ENCODE measurements at regions not wholly inside any gene's neighbourhood (a gene's known extent, or its start where the extent isn't known, plus 50 kb on each side); places are given as distances from the start of the nearest gene placed in this dataset.

DNA sequence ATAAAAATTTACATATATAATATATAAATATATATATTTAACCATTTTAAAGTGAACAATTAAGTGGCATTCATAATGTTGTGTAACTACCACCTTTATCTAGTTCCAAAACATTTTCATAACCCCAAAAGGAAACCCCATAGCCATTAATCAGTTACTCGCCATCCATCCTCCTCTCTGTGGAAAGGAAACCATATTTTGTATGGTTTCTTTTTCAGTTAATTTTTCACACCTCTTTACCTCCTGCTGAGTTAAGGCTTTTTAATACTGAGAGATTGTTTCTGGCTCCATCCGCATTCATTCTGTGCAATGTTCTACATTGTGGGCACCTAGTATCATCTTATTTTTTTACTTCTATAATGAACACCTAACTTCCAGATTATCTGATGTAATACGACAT, 512.1 kb downstream of the LMO4 start:
- WGBS, 2 experiments (ENCODE audit: insufficient coverage in 2 of 2), result no CpG with 5 or more reads among the region's 3 CpGs
- H3K4me3 ChIP-seq (ENCODE audit: extremely low read depth, insufficient read depth, low read length, poor library complexity, severe bottlenecking), result no peak overlapping the region

DNA sequence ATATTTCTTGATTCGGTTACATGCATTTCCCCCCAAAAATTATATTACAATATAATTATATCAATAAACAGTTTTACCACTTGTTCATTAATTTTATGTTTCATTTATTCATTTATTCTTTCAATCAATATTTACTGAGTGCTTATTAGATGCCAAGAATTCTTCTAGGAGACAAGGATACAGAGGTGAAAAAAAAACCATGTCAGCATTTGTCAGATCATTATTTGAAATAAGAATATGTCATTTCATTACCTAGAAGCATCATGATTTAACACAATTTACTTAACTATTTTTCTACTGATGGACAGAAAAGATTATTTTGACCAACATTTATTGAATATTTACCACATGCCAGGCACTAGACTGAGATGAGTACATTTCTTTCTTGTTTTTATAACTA, 512.7 kb downstream of the LMO4 start:
- H3K9me3 ChIP-seq (ENCODE audit: control insufficient read depth, low read length), result no peaks in the 10 kb centered on the region
- no peaks in the 10 kb centered on the region for H3K4me1 ChIP-seq (ENCODE audit: control insufficient read depth, insufficient read depth, low read length, poor library complexity, severe bottlenecking)
- no peaks in the 10 kb centered on the region for H3K36me3 ChIP-seq (ENCODE audit: control insufficient read depth, insufficient read depth, low read length)
- H3K4me3 ChIP-seq (ENCODE audit: extremely low read depth, insufficient read depth, low read length, poor library complexity, severe bottlenecking), result no peak overlapping the region
- no CpG with 5 or more reads among the region's 1 CpG for WGBS, 2 experiments (ENCODE audit: insufficient coverage in 2 of 2)
- no peak overlapping the region for H3K27ac ChIP-seq (ENCODE audit: low read depth, low read length, severe bottlenecking)

More for the DNA sequence above, 512.1 kb downstream of the LMO4 start:
- Histone ChIP-seq H3K27ac (ENCODE audit: low read depth, low read length, severe bottlenecking) (no peak overlapping the region), H3K4me1 (ENCODE audit: control insufficient read depth, insufficient read depth, low read length, poor library complexity, severe bottlenecking) (no peaks in the 10 kb centered on the region), H3K9me3 (ENCODE audit: control insufficient read depth, low read length) (no peaks in the 10 kb centered on the region), H3K36me3 (ENCODE audit: control insufficient read depth, insufficient read depth, low read length) (no peaks in the 10 kb centered on the region)

DNA sequence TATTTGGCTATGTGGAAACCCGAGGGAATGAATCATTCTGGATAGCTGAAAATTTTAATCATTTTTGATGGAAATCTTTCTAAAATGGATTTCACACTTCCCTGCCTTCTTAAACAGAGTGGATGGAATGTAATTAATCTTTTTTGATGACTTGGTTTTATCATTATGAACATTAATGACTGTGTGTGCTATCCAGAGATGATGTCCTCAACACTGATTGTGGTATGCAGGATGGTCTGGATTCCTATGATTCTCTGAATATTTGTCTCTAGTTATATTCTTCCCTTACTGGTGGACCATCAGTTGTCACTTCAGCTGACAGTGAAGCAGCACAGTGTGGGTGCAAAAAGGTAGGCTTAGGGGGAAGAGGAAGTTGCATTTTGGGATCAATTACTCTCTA, 513.5 kb downstream of the LMO4 start:
- Histone ChIP-seq H3K9me3 (ENCODE audit: control insufficient read depth, low read length) (no peaks in the 10 kb centered on the region), H3K4me1 (ENCODE audit: control insufficient read depth, insufficient read depth, low read length, poor library complexity, severe bottlenecking) (no peaks in the 10 kb centered on the region), H3K4me3 (ENCODE audit: extremely low read depth, insufficient read depth, low read length, poor library complexity, severe bottlenecking) (no peak overlapping the region), H3K36me3 (ENCODE audit: control insufficient read depth, insufficient read depth, low read length) (no peaks in the 10 kb centered on the region), H3K27ac (ENCODE audit: low read depth, low read length, severe bottlenecking) (no peak overlapping the region)
- WGBS, 2 experiments (ENCODE audit: insufficient coverage in 2 of 2), result no CpG with 5 or more reads among the region's 1 CpG

DNA sequence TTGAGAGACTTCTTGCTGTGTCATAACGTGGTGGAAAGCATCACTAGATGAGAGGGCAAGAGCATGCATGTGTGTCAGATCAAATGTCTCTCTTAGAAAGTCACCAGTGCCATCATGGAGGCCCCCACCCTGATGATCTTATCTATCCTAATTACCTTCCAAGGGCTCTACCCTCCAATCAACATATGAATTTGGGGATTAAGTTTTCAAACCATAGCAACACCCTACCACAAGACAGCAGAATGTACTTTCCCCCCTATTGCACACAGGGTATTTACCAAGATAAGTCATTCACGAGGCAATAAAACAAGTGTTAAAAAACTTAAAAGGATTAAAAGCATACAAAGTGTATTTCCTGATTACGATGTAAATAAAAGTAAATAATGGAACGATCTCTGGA, 515.6 kb downstream of the LMO4 start:
- no peaks in the 10 kb centered on the region for H3K9me3 ChIP-seq (ENCODE audit: control insufficient read depth, low read length)
- no peaks in the 10 kb centered on the region for H3K4me1 ChIP-seq (ENCODE audit: control insufficient read depth, insufficient read depth, low read length, poor library complexity, severe bottlenecking)
- no peak overlapping the region for H3K4me3 ChIP-seq (ENCODE audit: extremely low read depth, insufficient read depth, low read length, poor library complexity, severe bottlenecking)
- no peak overlapping the region for H3K27ac ChIP-seq (ENCODE audit: low read depth, low read length, severe bottlenecking)
- no peaks in the 10 kb centered on the region for H3K36me3 ChIP-seq (ENCODE audit: control insufficient read depth, insufficient read depth, low read length)
- 57 to 71% methylated on average over 1 of the region's 4 CpGs for WGBS, 2 experiments (ENCODE audit: insufficient coverage in 2 of 2)

DNA sequence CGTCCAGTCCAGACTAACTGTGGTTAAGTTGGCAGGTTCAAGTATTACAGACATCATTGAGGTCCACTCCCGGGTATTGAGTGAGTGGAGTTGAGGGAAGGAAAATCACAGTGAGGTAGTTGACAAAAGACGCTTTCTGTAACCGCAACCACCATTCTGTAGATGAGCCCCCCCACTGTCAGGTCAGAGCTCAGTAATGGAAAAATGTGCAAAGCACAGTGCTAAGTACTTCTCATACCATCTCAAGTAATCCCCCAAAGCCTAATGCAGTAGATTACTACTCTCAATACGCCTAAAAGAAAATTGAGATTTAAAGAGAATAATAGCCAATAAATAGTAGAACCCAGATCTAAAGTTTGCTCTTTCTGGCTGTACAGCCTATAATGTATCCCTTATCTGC, 522.8 kb downstream of the LMO4 start:
- 94% methylated on average over 2 to 4 of the region's 5 CpGs for WGBS, 2 experiments (ENCODE audit: insufficient coverage in 2 of 2)
- Histone ChIP-seq H3K9me3 (ENCODE audit: control insufficient read depth, low read length) (no peaks in the 10 kb centered on the region), H3K4me1 (ENCODE audit: control insufficient read depth, insufficient read depth, low read length, poor library complexity, severe bottlenecking) (no peaks in the 10 kb centered on the region), H3K27ac (ENCODE audit: low read depth, low read length, severe bottlenecking) (no peak overlapping the region), H3K36me3 (ENCODE audit: control insufficient read depth, insufficient read depth, low read length) (no peaks in the 10 kb centered on the region), H3K4me3 (ENCODE audit: extremely low read depth, insufficient read depth, low read length, poor library complexity, severe bottlenecking) (no peak overlapping the region)

DNA sequence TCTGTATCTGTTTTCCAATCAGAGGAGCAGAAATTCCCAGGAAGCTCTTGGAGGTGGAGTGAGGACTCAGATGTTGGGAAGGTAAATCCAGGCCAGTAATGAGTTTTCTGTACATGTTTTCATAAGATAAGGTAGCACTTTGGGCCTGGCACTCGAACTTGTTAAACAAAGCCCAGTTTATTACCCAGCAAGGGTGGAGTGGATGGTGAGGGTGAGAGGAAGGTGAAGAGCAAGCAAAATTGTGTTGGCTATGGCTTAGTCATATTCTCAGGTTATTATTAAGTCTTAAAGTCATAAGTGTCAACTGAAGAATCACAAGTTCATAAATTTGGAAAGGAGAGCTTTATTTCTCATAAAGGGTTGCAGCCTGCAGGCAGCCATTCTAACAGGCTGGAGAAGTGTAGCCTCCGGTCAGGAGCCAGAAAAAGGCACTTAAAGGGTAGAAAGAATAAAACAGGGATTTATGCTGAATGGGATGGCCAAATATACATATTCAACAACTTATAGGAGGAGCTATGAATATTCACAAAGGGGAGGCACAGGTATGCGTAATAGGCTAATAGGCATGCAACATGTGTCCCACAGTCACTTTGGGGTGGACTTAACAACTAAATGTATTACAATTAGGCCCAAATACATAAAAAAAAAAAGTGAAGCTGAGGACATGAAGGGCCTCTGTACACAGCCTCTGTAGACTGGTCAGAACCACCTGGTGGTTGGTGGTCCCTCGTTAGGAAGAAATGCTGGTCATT, 523.9 kb downstream of the LMO4 start:
- H3K27ac ChIP-seq (ENCODE audit: low read depth, low read length, severe bottlenecking), result no peak overlapping the region
- WGBS, 2 experiments (ENCODE audit: insufficient coverage in 2 of 2), result 86 to 89% methylated on average over 2 of the region's 4 CpGs
- H3K4me3 ChIP-seq (ENCODE audit: extremely low read depth, insufficient read depth, low read length, poor library complexity, severe bottlenecking), result no peak overlapping the region
- no peaks in the 10 kb centered on the region for H3K36me3 ChIP-seq (ENCODE audit: control insufficient read depth, insufficient read depth, low read length)
- no peaks in the 10 kb centered on the region for H3K4me1 ChIP-seq (ENCODE audit: control insufficient read depth, insufficient read depth, low read length, poor library complexity, severe bottlenecking)
- H3K9me3 ChIP-seq (ENCODE audit: control insufficient read depth, low read length), result no peaks in the 10 kb centered on the region

DNA sequence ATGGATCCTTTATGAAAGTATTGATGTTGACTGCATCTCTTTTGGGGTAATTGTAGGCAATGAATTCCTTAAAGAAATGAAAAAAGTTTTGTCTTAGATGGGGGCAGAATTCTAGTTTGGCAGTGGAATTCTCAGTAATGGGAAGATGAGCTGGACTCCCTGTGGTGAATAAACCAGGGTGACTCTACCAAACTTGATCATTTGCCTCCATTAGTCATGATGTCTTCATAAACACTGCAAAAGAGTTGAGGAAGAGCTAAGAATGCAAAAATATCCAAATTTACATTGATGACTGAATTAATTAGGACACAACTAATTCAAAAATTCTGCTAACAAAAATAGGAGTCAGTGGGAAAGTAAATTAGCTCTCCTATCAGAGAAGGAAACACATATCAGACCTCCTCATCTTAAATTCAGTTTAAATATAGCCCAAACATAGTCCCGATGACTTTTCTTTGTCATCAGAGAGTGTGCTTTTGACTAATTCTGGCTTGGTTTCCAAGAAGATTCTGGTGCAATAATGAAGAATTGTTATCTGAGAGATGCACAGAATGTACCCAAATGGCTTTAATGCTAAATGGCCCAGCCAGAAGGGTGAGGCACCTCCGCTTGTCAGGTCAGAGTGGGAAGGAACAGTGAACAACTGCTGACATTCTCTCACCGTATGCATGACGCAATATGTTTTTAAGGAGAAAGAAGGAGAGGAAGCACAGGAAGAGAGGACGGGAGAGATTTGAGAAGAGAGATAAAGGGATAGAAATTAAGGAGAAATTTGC, 525.1 kb downstream of the LMO4 start:
- WGBS, 2 experiments (ENCODE audit: insufficient coverage in 2 of 2), result 95 to 96% methylated on average over 4 of the region's 5 CpGs
- no peak overlapping the region for H3K4me3 ChIP-seq (ENCODE audit: extremely low read depth, insufficient read depth, low read length, poor library complexity, severe bottlenecking)
- no peak overlapping the region for H3K27ac ChIP-seq (ENCODE audit: low read depth, low read length, severe bottlenecking)
- no peaks in the 10 kb centered on the region for H3K4me1 ChIP-seq (ENCODE audit: control insufficient read depth, insufficient read depth, low read length, poor library complexity, severe bottlenecking)
- H3K36me3 ChIP-seq (ENCODE audit: control insufficient read depth, insufficient read depth, low read length), result no peaks in the 10 kb centered on the region
- H3K9me3 ChIP-seq (ENCODE audit: control insufficient read depth, low read length), result no peaks in the 10 kb centered on the region

DNA sequence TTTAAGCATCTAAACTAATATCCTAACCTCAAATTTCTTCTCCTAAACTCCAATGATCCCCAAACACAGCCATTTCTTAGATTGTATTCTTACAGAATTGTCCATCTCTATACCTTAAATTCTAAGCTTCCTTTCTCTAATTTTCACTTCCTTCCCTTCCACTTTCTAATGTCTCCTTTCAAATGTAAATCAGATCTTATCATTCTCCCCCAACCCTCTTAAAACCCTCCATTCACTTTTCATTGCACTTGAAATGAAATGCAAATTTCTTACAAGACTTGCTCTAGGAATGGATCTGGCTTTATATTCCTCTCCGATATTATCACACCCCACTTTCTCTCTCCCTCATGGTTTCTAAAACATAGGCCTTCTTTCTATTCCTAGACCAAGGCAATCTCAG, 534.6 kb downstream of the LMO4 start:
- H3K4me3 ChIP-seq (ENCODE audit: extremely low read depth, insufficient read depth, low read length, poor library complexity, severe bottlenecking), result no peak overlapping the region
- WGBS, 2 experiments (ENCODE audit: insufficient coverage in 2 of 2), result 20 to 36% methylated on average over 1 of the region's 1 CpG
- peaks cover 8% of the 10 kb centered on the region for H3K9me3 ChIP-seq (ENCODE audit: control insufficient read depth, low read length)
- no peaks in the 10 kb centered on the region for H3K36me3 ChIP-seq (ENCODE audit: control insufficient read depth, insufficient read depth, low read length)
- H3K27ac ChIP-seq (ENCODE audit: low read depth, low read length, severe bottlenecking), result no peak overlapping the region
- H3K4me1 ChIP-seq (ENCODE audit: control insufficient read depth, insufficient read depth, low read length, poor library complexity, severe bottlenecking), result no peaks in the 10 kb centered on the region

DNA sequence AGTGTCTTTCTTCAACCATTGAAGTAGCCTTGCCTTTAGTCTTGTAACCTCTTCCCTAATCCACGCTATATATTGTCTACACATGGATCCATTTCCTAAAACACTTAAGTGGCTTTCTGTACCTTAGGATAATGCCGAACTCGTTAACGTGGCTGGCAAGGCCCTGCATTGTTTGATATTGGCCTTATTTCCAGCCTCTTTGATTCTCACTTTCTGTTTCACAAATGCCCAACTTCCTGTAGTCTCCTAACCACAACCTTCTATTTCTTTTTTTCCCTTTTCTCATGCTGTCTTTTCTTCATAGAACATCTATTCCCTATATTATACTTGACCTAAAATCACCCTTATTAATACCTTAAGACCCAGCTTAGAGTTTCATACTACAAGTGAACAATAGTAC, 536.0 kb downstream of the LMO4 start:
- WGBS, 2 experiments (ENCODE audit: insufficient coverage in 2 of 2), result 90 to 98% methylated on average over 4 of the region's 4 CpGs
- Histone ChIP-seq H3K9me3 (ENCODE audit: control insufficient read depth, low read length) (peaks cover 8% of the 10 kb centered on the region), H3K4me1 (ENCODE audit: control insufficient read depth, insufficient read depth, low read length, poor library complexity, severe bottlenecking) (no peaks in the 10 kb centered on the region), H3K27ac (ENCODE audit: low read depth, low read length, severe bottlenecking) (no peak overlapping the region), H3K36me3 (ENCODE audit: control insufficient read depth, insufficient read depth, low read length) (no peaks in the 10 kb centered on the region), H3K4me3 (ENCODE audit: extremely low read depth, insufficient read depth, low read length, poor library complexity, severe bottlenecking) (no peak overlapping the region)

DNA sequence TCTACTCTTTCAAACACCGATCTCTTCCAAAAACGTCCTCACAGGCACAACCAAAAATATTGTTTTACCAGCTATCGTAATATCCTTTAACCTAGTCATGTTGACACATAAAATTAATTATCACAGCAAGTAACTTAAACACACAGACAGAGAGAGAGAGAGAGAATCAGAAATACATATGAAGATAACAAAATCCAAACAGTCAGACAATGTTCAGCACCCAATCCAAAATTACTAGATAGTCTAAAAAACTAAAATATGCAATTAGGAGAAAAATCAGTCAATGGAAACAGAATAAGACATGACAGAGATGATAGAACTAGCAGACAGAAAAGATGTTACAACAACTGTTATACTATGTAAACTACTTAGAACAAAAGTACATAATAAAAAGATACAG, 537.7 kb downstream of the LMO4 start:
- Histone ChIP-seq H3K27ac (ENCODE audit: low read depth, low read length, severe bottlenecking) (no peak overlapping the region), H3K4me3 (ENCODE audit: extremely low read depth, insufficient read depth, low read length, poor library complexity, severe bottlenecking) (no peak overlapping the region), H3K9me3 (ENCODE audit: control insufficient read depth, low read length) (peaks cover 8% of the 10 kb centered on the region), H3K36me3 (ENCODE audit: control insufficient read depth, insufficient read depth, low read length) (no peaks in the 10 kb centered on the region), H3K4me1 (ENCODE audit: control insufficient read depth, insufficient read depth, low read length, poor library complexity, severe bottlenecking) (no peaks in the 10 kb centered on the region)
- WGBS, 2 experiments (ENCODE audit: insufficient coverage in 2 of 2), result 80% methylated on average over 2 of the region's 3 CpGs; no CpG with 5 or more reads in 1 of the 2 experiments

DNA sequence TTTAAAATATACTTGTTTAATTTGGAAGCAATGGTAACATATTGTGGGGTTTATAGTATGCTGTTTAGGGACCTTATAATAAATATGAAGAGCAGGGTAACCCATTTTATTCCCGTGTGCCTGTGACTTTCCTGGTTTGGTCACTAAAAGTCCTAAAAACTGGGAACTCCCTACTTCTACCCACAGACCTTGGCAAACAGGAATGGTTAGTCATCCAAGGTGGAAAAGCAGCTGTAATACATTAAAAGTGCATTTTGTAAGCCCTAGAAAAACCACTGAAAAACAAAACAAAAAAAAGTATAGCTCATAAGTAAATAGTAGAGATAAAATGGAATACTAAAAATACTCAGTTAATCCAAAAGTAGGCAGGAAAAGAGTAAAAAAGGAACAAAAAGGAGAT, 538.9 kb downstream of the LMO4 start:
- H3K4me3 ChIP-seq (ENCODE audit: extremely low read depth, insufficient read depth, low read length, poor library complexity, severe bottlenecking), result no peak overlapping the region
- no peaks in the 10 kb centered on the region for H3K36me3 ChIP-seq (ENCODE audit: control insufficient read depth, insufficient read depth, low read length)
- peaks cover 8% of the 10 kb centered on the region for H3K9me3 ChIP-seq (ENCODE audit: control insufficient read depth, low read length)
- no peaks in the 10 kb centered on the region for H3K4me1 ChIP-seq (ENCODE audit: control insufficient read depth, insufficient read depth, low read length, poor library complexity, severe bottlenecking)
- H3K27ac ChIP-seq (ENCODE audit: low read depth, low read length, severe bottlenecking), result no peak overlapping the region
- no CpG with 5 or more reads among the region's 1 CpG for WGBS, 2 experiments (ENCODE audit: insufficient coverage in 2 of 2)

Data from mesodermal cell (in vitro differentiated cells).